ENCODE measurements at regions not wholly inside any gene's neighbourhood (a gene's known extent, or its start where the extent isn't known, plus 50 kb on each side); places are given as distances from the start of the nearest gene placed in this dataset.

DNA sequence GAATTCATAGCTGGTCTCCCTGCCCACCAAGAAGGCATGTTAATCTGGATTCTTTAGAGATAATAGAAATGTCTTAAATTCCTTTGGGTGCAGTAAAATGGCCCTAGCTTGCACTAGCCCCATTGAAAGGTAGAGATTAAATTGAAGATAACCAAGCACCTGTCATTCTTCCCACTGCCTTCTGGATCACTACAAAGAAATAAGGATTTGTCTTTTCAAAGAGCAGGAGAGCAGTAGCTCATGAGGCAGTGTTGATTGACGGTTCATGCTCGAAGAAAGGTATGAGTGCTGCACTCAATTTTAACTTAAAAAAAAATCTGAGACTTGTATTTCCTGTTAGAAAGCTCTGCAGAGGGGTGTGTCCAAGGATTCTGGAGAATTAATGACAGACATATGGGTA lies 74.9 kb upstream of the F3 start (continued):
- TF ChIP-seq GABPA (IDR thresholded peaks at IDR 0.05 in 1 of 2, conservative IDR thresholded peaks at IDR 0.05 in 1 of 2), result no peak
- no peak for TF ChIP-seq TAF1 (conservative IDR thresholded peaks at IDR 0.05)
- no peak for TF ChIP-seq REST (IDR thresholded peaks at IDR 0.05)
- no peak for TF ChIP-seq HNF4G (IDR thresholded peaks at IDR 0.05)

- Histone ChIP-seq H3K27ac (ENCODE audit: low read depth in 1 of 2, low read length in 2 of 2) (no peak overlapping the region), H3K36me3 (ENCODE audit: control insufficient read depth in 4 of 4, insufficient read depth in 3 of 4, low read depth in 1 of 4, low read length in 3 of 4) (no peaks in the 10 kb centered on the region), H3K4me3 (ENCODE audit: low read depth in 1 of 3, low read length in 3 of 3) (no peak overlapping the region), H3K4me1 (ENCODE audit: control insufficient read depth in 4 of 4, insufficient read depth in 4 of 4, low read length in 3 of 4) (no peaks in the 10 kb centered on the region), H3K9me3 (ENCODE audit: control insufficient read depth in 4 of 4, low read length in 3 of 4) (no peaks in the 10 kb centered on the region), H3K27me3 (ENCODE audit: control insufficient read depth in 4 of 4, insufficient read depth in 4 of 4, low read length in 3 of 4) (peaks cover 0 to 2% (median 0%) of the 10 kb centered on the region in 4 donors), H3K9ac (ENCODE audit: low read depth in 1 of 2, low read length in 2 of 2) (no peak overlapping the region)
- WGBS, result 47% methylated on average over 4 of the region's 4 CpGs
- no peak for DNase-seq (ENCODE audit: low spot score)
- peak; percentile 74 for TF ChIP-seq NR2F2 (IDR thresholded peaks at IDR 0.05)
- peak; percentile 8 to 29 for TF ChIP-seq RAD21 (IDR thresholded peaks at IDR 0.05)
- no peak for TF ChIP-seq EGR1 (IDR thresholded peaks at IDR 0.05; ENCODE audit: low read depth in 2 of 2)
Observed at GRCh38 chr1:94614996-94615395, 73.4 kb upstream of the F3 start.

- H3K36me3 ChIP-seq (ENCODE audit: control insufficient read depth in 4 of 4, insufficient read depth in 3 of 4, low read depth in 1 of 4, low read length in 3 of 4), result no peaks in the 10 kb centered on the region
- no peaks in the 10 kb centered on the region for H3K4me1 ChIP-seq (ENCODE audit: control insufficient read depth in 4 of 4, insufficient read depth in 4 of 4, low read length in 3 of 4)
- no peak for TF ChIP-seq NR2F2 (IDR thresholded peaks at IDR 0.05)
- no peak for TF ChIP-seq GABPA (IDR thresholded peaks at IDR 0.05 in 1 of 2, conservative IDR thresholded peaks at IDR 0.05 in 1 of 2)
- TF ChIP-seq HNF4A (conservative IDR thresholded peaks at IDR 0.05), result no peak
- no peak for TF ChIP-seq HNF4G (IDR thresholded peaks at IDR 0.05)
- TF ChIP-seq ZBTB33 (IDR thresholded peaks at IDR 0.05), result no peak
- TF ChIP-seq RAD21 (IDR thresholded peaks at IDR 0.05), result no peak
- no peak for TF ChIP-seq TAF1 (conservative IDR thresholded peaks at IDR 0.05)
- TF ChIP-seq, protein P1, sequence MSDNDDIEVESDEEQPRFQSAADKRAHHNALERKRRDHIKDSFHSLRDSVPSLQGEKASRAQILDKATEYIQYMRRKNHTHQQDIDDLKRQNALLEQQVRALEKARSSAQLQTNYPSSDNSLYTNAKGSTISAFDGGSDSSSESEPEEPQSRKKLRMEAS (IDR thresholded peaks at IDR 0.05), result no peak
- no peak for TF ChIP-seq JUND (IDR thresholded peaks at IDR 0.05)
- no peak for TF ChIP-seq RXRA (IDR thresholded peaks at IDR 0.05)
- TF ChIP-seq REST (IDR thresholded peaks at IDR 0.05), result no peak
- TF ChIP-seq FOXA1 (IDR thresholded peaks at IDR 0.05), result no peak
- TF ChIP-seq FOXA2 (IDR thresholded peaks at IDR 0.05), result no peak
- TF ChIP-seq, protein P2, sequence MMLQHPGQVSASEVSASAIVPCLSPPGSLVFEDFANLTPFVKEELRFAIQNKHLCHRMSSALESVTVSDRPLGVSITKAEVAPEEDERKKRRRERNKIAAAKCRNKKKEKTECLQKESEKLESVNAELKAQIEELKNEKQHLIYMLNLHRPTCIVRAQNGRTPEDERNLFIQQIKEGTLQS (IDR thresholded peaks at IDR 0.05), result no peak
- H3K27me3 ChIP-seq (ENCODE audit: control insufficient read depth in 4 of 4, insufficient read depth in 4 of 4, low read length in 3 of 4), result peaks cover 0 to 2% (median 0%) of the 10 kb centered on the region in 4 donors
- DNase-seq (ENCODE audit: low spot score), result no peak
- H3K27ac ChIP-seq (ENCODE audit: low read depth in 1 of 2, low read length in 2 of 2), result no peak overlapping the region
- 83% methylated on average over 8 of the region's 8 CpGs for WGBS
- H3K9me3 ChIP-seq (ENCODE audit: control insufficient read depth in 4 of 4, low read length in 3 of 4), result no peaks in the 10 kb centered on the region
- H3K4me3 ChIP-seq (ENCODE audit: low read depth in 1 of 3, low read length in 3 of 3), result no peak overlapping the region
- H3K9ac ChIP-seq (ENCODE audit: low read depth in 1 of 2, low read length in 2 of 2), result no peak overlapping the region
Observed at GRCh38 chr1:94614168-94614815, 72.7 kb upstream of the F3 start.

All from liver (tissue), 7 donors.